Psoas muscle (tissue), 7 donors: ENCODE measurements at regions not wholly inside any gene's neighbourhood (a gene's known extent, or its start where the extent isn't known, plus 50 kb on each side); places are given as distances from the start of the nearest gene placed in this dataset.

ENCODE experiments used
- ATAC-seq, 4 donors: fragments of 200-7000 bp; cut with Tn5 transposase; one replicate each; pipeline ENCODE4 v1.9.1; 2020; ENCODE audit warnings: moderate library complexity in 3 of 4, mild to moderate bottlenecking in 2 of 4
- DNase-seq, 2 donors: peaks; one replicate each; pipeline ENCODE4 v3.0.0-alpha.2; 2020
- H3K27ac ChIP-seq: fragments of 200-600 bp; one replicate; pipeline ENCODE4 v1.8.0; 2022
- H3K27me3 ChIP-seq, 3 donors: fragments of 200-600 bp in 1 of 3; one replicate each; pipeline versions ENCODE4 v1.6.1 to v1.8.0; 2013 to 2022; ENCODE audit warnings: low read length in 2 of 3, mild to moderate bottlenecking in 2 of 3, moderate library complexity in 1 of 3; ENCODE audit not compliant: insufficient read depth in 3 of 3
- H3K36me3 ChIP-seq, 2 donors: fragments of 200-600 bp in 1 of 2; one replicate each; pipeline versions ENCODE4 v1.6.1 to v1.8.0; 2013 to 2022; ENCODE audit warnings: low read depth in 1 of 2, mild to moderate bottlenecking in 1 of 2, moderate library complexity in 1 of 2; ENCODE audit not compliant: insufficient read depth in 1 of 2
- H3K4me1 ChIP-seq: fragments of 200-600 bp; one replicate; pipeline ENCODE4 v1.8.0; 2022
- H3K4me3 ChIP-seq: fragments of 200-600 bp; one replicate; pipeline ENCODE4 v1.8.0; 2022; ENCODE audit warnings: mild to moderate bottlenecking
- H3K9me3 ChIP-seq: fragments of 200-600 bp; one replicate; pipeline ENCODE4 v1.8.0; 2022
- WGBS, 3 donors: extraction: QIAGEN DNeasy Blood & Tissue Kit; methylation state at CpG; one replicate each; pipeline versions ENCODE4 v1.1.6 to v1.1.7; 2013; 5-methylcytosine and 5-hydroxymethylcytosine counted together
- intact Hi-C, 2 donors: fragments of 100-400 bp; cut with DNase I; formaldehyde crosslinking; loops; one replicate each; pipeline versions ENCODE4 v1.11.0 to v1.14.2; 2022
- TF ChIP-seq, protein P1 (sequence below): fragments of 200-600 bp; IDR thresholded peaks from one replicate; pipeline ENCODE4 v1.8.0; 2022; ENCODE audit warnings: antibody characterized with exemption
- donor health status: healthy with polysubstance abuse.
- donor health status: DM: no; HTN: no; CAD: no; lungs with moderate emphysema.
- donor health status: Bipolar disorder and iron deficiency.
- donor health status: healthy.
- donor health status: DM: yes; HTN: yes; CAD: no.
- donor health status: DM: no; HTN: no; CAD: no.
- donor health status: DM: yes; HTN: yes; CAD: no.

DNA sequence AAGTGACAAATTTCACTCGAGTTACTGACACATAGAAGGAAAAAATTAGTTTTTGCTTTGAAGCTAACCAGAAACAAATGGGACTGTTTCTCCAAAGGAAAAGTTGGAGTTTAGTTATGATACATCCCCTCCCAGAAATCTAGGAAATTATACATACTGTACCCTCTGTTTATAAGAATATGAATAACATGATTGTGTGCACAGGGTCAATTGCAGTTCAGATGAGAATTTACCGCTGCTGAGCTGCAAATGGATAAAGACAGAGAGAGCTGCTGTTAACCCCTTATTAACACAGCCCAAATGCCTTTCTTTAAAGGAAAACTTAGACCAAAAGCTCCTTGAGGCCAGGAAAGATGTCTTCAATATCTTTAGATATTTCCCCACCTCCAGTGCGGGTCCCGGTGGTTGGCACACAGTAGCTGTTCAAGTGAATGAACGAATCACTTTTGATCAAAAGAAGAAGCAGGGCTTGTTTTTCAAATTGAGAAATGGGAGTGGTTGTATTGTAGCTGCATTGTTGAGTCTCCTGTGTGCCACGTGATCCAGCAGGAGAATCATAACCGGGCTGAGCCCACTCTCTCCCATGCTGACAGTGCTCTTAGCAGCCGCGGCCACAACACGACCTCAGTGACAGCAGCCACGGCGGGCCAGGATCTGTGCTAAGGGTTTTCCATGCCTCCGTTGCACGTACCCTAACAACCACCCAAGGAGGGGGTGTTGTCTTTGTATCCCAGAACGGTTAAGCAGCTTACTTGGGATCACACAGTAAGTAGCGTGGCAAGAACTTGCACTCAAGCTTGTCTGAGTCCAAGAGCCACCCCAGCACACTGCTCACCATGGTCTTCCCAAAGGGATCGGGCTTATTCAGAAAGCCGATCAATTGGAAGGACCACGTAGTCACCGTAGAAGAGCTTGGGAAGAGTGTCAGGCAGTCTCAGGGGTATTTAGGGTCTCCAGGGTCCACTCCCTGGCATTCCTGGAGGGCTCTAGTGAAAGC is 53.5 kb upstream of the BMP6 start:
- Histone ChIP-seq H3K27ac (no peak overlapping the region), H3K27me3 (peaks cover 0 to 15% (median 0%) of the 10 kb centered on the region in 3 donors), H3K4me1 (no peaks in the 10 kb centered on the region), H3K36me3 (no peaks in the 10 kb centered on the region), H3K4me3 (no peak overlapping the region), H3K9me3 (no peaks in the 10 kb centered on the region)
- no peak for ATAC-seq
- TF ChIP-seq, protein P1, sequence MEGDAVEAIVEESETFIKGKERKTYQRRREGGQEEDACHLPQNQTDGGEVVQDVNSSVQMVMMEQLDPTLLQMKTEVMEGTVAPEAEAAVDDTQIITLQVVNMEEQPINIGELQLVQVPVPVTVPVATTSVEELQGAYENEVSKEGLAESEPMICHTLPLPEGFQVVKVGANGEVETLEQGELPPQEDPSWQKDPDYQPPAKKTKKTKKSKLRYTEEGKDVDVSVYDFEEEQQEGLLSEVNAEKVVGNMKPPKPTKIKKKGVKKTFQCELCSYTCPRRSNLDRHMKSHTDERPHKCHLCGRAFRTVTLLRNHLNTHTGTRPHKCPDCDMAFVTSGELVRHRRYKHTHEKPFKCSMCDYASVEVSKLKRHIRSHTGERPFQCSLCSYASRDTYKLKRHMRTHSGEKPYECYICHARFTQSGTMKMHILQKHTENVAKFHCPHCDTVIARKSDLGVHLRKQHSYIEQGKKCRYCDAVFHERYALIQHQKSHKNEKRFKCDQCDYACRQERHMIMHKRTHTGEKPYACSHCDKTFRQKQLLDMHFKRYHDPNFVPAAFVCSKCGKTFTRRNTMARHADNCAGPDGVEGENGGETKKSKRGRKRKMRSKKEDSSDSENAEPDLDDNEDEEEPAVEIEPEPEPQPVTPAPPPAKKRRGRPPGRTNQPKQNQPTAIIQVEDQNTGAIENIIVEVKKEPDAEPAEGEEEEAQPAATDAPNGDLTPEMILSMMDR: no peak
- intact Hi-C loops: no loop called here
- WGBS, 3 donors: 50 to 59% (median 54%) methylated on average over 20 of the region's 20 CpGs
- no peak for DNase-seq

GRCh38 chr6:7673063-7673536 is 52.8 kb upstream of the BMP6 start:
- Histone ChIP-seq H3K27me3 (peaks cover 0 to 15% (median 0%) of the 10 kb centered on the region in 3 donors), H3K36me3 (no peaks in the 10 kb centered on the region), H3K27ac (no peak overlapping the region), H3K4me3 (peak overlapping the region; percentile 22), H3K9me3 (no peaks in the 10 kb centered on the region), H3K4me1 (no peaks in the 10 kb centered on the region)
- DNase-seq (peak; percentile 44 to 70), ATAC-seq (peak in 2 of 4 donors; percentile 46 to 60)
- TF ChIP-seq, protein P1: no peak
- WGBS, 3 donors: 4 to 12% (median 5%) methylated on average over 12 to 16 of the region's 16 CpGs
- intact Hi-C loops: no loop called here

- no peaks in the 10 kb centered on the region for H3K36me3 ChIP-seq
- ATAC-seq: no peak
- no peaks in the 10 kb centered on the region for H3K9me3 ChIP-seq
- DNase-seq: no peak
- intact Hi-C loops: no loop called here
- H3K4me3 ChIP-seq: no peak overlapping the region
- H3K27me3 ChIP-seq: peaks cover 0 to 15% (median 0%) of the 10 kb centered on the region in 3 donors
- 41 to 47% (median 42%) methylated on average over 6 of the region's 6 CpGs for WGBS, 3 donors
- H3K4me1 ChIP-seq: no peaks in the 10 kb centered on the region
- TF ChIP-seq, protein P1: no peak
- no peak overlapping the region for H3K27ac ChIP-seq
These were observed 51.6 kb upstream of the BMP6 start for GRCh38 chr6:7674291-7674690.

DNA sequence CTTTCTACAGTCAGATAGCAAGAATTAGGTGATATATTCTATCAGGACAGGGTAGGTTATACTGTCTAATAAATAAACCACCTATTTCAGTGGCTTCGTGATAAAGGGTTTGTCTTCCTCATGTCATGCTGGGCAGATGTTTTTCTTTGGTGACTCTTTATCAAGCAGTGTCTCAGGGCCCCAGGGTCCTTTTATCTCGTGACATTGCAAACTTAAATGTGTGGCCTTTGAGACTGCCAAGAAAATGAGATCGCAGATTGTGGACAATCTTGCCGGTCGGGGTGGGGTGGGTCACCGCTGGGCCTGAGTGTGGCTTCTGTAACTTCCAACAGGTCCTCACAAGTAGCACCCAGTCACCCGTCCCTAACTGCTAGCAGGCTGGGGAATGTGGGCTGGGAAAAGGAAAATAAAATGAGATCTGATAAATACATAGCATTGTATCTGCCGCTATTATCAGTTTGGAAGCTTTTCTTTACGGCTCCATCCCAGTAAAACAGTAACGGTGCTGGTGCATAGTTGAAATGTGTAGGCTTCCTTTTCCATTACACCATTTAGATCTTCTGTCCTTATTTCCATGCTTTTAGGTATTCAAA is 50.5 kb upstream of the BMP6 start:
- H3K4me1 ChIP-seq: no peaks in the 10 kb centered on the region
- no peaks in the 10 kb centered on the region for H3K36me3 ChIP-seq
- H3K4me3 ChIP-seq: no peak overlapping the region
- no peaks in the 10 kb centered on the region for H3K9me3 ChIP-seq
- TF ChIP-seq, protein P1: no peak
- no peak for ATAC-seq
- peaks cover 0 to 15% (median 0%) of the 10 kb centered on the region in 3 donors for H3K27me3 ChIP-seq
- 70 to 80% (median 76%) methylated on average over 10 of the region's 10 CpGs for WGBS, 3 donors
- no peak overlapping the region for H3K27ac ChIP-seq
- DNase-seq: no peak
- intact Hi-C loops: no loop called here
